GM13977 (cell line): ENCODE measurements at regions not wholly inside any gene's neighbourhood (a gene's known extent, or its start where the extent isn't known, plus 50 kb on each side); places are given as distances from the start of the nearest gene placed in this dataset.

Source experiments
- DNase-seq: peaks from one replicate; pipeline ENCODE4 v3.0.0; 2012; ENCODE audit warnings: low spot score
- in situ Hi-C: fragments of 300-500 bp; cut with MboI; formaldehyde crosslinking; loops from one replicate; pipeline ENCODE4 v1.12.0; 2022; ENCODE audit warnings: low sequenced_read_pairs, low pct_unique_long_range_greater_than_20kb, mixed read lengths, inconsistent platforms; ENCODE audit not compliant: unreplicated experiment
- TF ChIP-seq, protein P1 (sequence below): IDR thresholded peaks from 2 replicates; pipeline ENCODE4 v1.5.1; 2012; ENCODE audit warnings: mild to moderate bottlenecking, control low read depth; ENCODE audit not compliant: insufficient read depth; ENCODE audit errors: extremely low read depth, missing control alignments

DNA sequence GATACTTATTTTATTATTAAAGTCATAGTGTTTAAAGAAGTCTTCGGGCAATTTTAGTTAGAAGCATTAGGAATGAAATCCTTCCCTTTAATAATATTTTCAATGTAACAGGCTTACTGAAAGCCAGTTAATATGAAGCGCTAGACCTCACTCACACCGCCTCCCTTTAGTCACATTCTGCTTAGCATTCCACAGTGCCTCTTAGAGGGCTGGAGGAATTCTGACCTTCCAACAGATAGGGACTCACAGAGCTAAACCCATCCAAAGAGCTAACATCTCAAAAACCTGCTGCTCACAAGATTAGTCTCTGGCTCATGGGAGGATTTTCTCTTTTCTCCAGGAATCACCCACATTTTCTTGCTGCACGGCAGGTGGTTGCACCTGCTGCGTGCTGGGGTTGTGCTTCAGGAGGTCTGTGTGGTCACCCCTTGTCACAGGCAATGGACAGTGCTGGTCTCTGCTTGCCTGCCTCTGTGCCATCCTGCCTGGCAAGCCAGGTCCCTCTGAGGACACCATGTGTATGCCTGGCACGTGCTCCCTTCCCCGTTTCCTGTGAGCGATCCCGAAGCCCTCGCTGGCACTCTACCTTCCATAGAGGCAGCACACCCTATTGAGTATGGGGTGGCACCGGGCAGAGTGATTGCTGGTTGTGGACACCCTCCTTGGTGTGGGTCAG is 91.8 kb downstream of the KLF6 start:
- no peak for DNase-seq
- TF ChIP-seq, protein P1, sequence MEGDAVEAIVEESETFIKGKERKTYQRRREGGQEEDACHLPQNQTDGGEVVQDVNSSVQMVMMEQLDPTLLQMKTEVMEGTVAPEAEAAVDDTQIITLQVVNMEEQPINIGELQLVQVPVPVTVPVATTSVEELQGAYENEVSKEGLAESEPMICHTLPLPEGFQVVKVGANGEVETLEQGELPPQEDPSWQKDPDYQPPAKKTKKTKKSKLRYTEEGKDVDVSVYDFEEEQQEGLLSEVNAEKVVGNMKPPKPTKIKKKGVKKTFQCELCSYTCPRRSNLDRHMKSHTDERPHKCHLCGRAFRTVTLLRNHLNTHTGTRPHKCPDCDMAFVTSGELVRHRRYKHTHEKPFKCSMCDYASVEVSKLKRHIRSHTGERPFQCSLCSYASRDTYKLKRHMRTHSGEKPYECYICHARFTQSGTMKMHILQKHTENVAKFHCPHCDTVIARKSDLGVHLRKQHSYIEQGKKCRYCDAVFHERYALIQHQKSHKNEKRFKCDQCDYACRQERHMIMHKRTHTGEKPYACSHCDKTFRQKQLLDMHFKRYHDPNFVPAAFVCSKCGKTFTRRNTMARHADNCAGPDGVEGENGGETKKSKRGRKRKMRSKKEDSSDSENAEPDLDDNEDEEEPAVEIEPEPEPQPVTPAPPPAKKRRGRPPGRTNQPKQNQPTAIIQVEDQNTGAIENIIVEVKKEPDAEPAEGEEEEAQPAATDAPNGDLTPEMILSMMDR, result no peak
- in situ Hi-C loops, result no loop called here

DNA sequence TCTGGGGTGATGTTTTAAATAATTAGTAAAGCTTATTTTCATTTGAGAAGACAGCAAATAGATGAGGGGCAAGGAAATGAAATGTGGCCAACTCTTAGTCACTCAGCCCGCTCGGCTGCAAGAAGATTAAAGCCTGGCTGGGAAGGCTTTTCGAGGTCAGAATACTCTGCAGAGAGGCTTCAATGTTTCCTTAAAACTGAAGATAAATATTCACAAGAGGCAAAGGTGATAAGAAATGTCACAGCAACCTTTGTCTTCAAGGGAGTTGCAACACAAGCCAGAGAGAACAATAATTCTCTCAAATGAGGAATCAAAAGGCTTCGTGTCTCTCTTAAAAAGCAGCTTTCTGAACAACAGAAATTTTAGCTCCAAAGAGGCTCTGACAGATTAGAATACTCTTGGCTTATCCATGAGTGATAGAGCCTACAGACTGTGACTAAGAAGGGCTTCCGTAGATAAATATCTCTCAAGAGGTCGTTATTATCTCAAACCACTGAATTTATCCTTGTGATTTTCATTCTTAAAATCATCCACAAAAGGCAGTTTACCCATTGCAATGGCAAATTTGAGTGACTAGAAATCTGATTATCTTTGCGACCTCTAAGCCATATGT is 92.5 kb downstream of the KLF6 start:
- TF ChIP-seq, protein P1, result no peak
- in situ Hi-C loops, result no loop called here
- DNase-seq, result no peak

DNA sequence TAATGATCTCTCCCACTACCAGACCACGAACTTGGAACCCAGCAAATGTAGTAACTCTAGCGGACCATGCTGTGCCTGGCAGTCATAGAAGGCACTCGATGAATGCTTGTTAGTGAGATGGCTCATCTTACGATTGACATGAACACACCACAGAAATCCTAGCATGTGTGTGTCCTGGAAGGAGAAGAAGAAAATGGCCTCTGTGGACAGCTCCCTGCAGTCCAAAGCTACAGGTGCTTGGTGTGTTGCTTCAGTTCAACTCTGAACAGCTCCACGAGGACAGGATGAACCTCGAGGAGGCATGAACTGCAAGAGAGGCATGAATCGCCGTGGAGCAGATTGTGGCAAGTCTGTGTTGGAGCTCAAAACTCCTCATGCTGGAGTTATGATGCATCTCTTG is 93.5 kb downstream of the KLF6 start:
- no peak for DNase-seq
- in situ Hi-C loops, result no loop called here
- TF ChIP-seq, protein P1, result no peak

DNA sequence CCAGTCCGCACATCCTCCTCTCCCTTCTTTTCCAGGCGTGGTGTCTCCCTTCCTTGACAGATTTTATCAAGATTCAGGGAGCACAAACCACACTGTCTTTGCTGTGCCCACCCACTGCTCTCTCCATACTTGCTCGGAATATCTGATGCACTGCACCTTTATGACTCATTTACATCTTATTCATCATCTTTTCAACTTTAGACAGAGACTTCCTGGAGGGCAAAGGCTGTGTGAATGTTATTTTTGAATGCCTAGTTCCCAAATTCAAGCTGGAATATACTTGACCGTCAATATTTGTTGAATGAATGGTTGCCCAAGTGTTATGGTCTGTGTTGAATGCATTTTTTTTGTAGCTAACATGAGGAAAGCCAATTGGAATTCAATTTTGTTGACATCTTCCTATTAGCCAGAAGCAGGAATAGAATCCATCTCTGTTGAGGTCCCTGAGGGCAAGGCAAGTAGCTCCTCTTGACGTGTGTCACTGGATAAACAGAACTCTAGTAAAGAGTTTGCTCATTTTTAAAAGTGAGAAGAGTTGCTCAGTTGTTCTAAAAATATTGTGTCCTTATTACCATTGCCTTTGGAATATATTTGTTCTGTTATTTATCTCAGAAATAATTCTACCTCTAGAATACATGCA is 95.0 kb downstream of the KLF6 start:
- in situ Hi-C loops, result no loop called here
- no peak for DNase-seq
- TF ChIP-seq, protein P1, result no peak

DNA sequence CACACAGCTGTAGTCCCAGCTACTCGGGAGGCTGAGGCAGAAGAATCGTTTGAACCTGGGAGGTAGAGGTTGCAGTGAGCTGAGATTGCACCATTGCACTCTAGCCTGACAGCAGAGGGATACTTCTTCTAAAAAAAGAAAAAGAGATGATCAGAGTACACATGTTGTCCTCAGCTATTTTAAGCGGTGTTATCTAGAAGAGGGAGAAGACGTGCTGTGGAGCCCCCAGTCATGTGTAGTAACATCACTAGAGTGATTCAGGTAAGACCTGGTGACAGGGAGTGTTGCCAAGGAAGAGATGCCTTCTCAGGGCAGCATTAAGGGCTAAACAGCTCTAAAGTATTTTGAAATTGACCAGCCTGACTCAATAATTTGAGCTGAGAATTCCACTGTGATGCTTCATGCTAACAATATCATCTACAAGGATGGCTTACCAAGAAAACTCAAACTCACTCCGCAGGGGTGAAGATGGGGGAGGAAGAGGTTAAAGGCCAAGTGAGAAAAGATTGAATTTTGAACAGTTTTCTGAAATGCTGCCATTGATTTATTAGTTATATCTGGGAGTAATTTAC is 97.4 kb downstream of the KLF6 start:
- TF ChIP-seq, protein P1, result no peak
- in situ Hi-C loops, result no loop called here
- no peak for DNase-seq

DNA sequence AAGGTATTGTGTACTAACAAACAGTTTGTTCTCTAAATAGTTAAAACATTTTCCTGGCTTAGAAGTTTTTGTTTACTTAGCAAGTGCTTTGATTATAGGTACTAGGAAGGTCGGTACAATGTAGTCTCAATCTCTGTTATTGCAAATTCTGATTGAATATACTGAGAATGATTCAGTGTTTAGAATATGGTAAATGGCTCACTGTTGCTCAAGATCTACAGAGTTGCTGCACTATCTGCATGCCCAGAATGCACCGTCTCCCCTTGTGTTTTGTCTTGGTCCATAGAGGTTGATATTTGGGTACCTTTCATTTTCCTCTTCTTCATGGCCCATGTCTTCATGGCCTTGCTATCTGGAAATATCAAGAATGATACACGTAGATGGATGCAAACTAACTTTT is 99.6 kb downstream of the KLF6 start:
- no peak for DNase-seq
- TF ChIP-seq, protein P1, result no peak
- in situ Hi-C loops, result no loop called here
